ENCODE measurements at regions not wholly inside any gene's neighbourhood (a gene's known extent, or its start where the extent isn't known, plus 50 kb on each side); places are given as distances from the start of the nearest gene placed in this dataset.
"Not testable (repeated sequence)": the region's sequence is repeated elsewhere in the genome, so short reads cannot be mapped to it uniquely, and the experiment has no call there.

- Histone ChIP-seq H3K27me3 (ENCODE audit: control insufficient read depth, insufficient read depth, low read length, poor library complexity, severe bottlenecking) (no peaks in the 10 kb centered on the region), H3K27ac (ENCODE audit: insufficient read depth, low read depth, low read length, poor library complexity, severe bottlenecking) (no peak overlapping the region), H3K36me3 (ENCODE audit: control insufficient read depth, insufficient read depth, low read length) (no peaks in the 10 kb centered on the region), H3K9me3 (ENCODE audit: control insufficient read depth, low read length) (no peaks in the 10 kb centered on the region), H3K4me1 (ENCODE audit: control insufficient read depth, insufficient read depth, low read length) (no peaks in the 10 kb centered on the region), H3K4me3 (ENCODE audit: insufficient read depth, low read depth, low read length) (no peak overlapping the region)
- 100% methylated on average over 2 of the region's 2 CpGs; no CpG with 5 or more reads in 1 of the 2 experiments for WGBS, 2 experiments
Measured at GRCh38 chr18:29373000-29373399, 1196.1 kb upstream of the CDH2 start.

DNA sequence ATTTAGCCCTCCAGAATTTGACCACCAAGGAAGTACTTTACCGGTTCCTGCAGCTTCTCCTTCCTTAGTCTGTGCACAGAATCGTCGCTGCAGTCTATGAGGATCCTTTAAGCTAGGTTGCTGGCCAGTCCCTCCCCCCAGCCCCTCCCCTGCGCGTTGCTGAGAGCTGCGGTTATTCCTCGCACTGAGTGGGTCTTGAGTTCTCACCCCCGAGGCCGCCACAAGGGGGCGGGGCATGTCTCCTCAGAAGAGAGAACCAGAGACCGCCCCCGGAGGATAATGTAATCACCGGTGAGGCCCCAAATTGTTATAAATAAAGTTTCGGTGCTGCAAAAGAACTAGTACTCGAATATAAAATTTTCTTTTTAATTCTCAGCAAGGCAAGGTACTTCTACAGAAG is 1184.9 kb upstream of the CDH2 start:
- 90 to 91% methylated on average over 15 of the region's 15 CpGs for WGBS, 2 experiments
- no peaks in the 10 kb centered on the region for H3K27me3 ChIP-seq (ENCODE audit: control insufficient read depth, insufficient read depth, low read length, poor library complexity, severe bottlenecking)
- no peaks in the 10 kb centered on the region for H3K4me1 ChIP-seq (ENCODE audit: control insufficient read depth, insufficient read depth, low read length)
- no peak overlapping the region for H3K4me3 ChIP-seq (ENCODE audit: insufficient read depth, low read depth, low read length)
- H3K9me3 ChIP-seq (ENCODE audit: control insufficient read depth, low read length) = no peaks in the 10 kb centered on the region
- no peak overlapping the region for H3K27ac ChIP-seq (ENCODE audit: insufficient read depth, low read depth, low read length, poor library complexity, severe bottlenecking)
- no peaks in the 10 kb centered on the region for H3K36me3 ChIP-seq (ENCODE audit: control insufficient read depth, insufficient read depth, low read length)

GRCh38 chr18:29360659-29361058 is 1183.7 kb upstream of the CDH2 start:
- H3K36me3 ChIP-seq (ENCODE audit: control insufficient read depth, insufficient read depth, low read length); H3K9me3 ChIP-seq (ENCODE audit: control insufficient read depth, low read length); H3K4me3 ChIP-seq (ENCODE audit: insufficient read depth, low read depth, low read length); H3K27me3 ChIP-seq (ENCODE audit: control insufficient read depth, insufficient read depth, low read length, poor library complexity, severe bottlenecking); H3K4me1 ChIP-seq (ENCODE audit: control insufficient read depth, insufficient read depth, low read length); H3K27ac ChIP-seq (ENCODE audit: insufficient read depth, low read depth, low read length, poor library complexity, severe bottlenecking): not testable (repeated sequence)
- 85 to 100% methylated on average over 3 to 4 of the region's 4 CpGs for WGBS, 2 experiments

- not testable (repeated sequence) for H3K4me3 ChIP-seq (ENCODE audit: insufficient read depth, low read depth, low read length); H3K27ac ChIP-seq (ENCODE audit: insufficient read depth, low read depth, low read length, poor library complexity, severe bottlenecking); H3K27me3 ChIP-seq (ENCODE audit: control insufficient read depth, insufficient read depth, low read length, poor library complexity, severe bottlenecking); H3K4me1 ChIP-seq (ENCODE audit: control insufficient read depth, insufficient read depth, low read length); H3K9me3 ChIP-seq (ENCODE audit: control insufficient read depth, low read length); H3K36me3 ChIP-seq (ENCODE audit: control insufficient read depth, insufficient read depth, low read length)
Measured at GRCh38 chr18:29359222-29359621, 1182.3 kb upstream of the CDH2 start.

DNA sequence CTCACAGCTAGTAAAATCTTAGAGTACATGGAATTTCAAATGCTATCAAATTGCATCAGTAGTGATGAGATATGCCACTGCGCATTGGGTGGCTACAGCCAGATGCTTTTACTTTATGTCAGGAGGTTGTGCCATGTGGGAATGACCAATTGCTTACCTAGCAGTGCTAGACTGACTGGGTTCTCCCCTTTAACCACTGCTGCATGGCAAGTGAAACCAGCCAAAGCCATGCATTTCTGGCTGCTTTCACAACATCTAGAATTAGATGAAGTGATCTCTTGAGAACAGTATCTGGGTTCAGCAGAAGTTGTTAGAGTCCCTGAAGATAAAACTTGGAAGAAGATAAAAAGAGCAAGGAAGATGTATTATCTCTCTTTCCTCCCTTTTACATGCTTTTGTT is 1174.2 kb upstream of the CDH2 start:
- Histone ChIP-seq H3K27me3 (ENCODE audit: control insufficient read depth, insufficient read depth, low read length, poor library complexity, severe bottlenecking) (no peaks in the 10 kb centered on the region), H3K9me3 (ENCODE audit: control insufficient read depth, low read length) (no peaks in the 10 kb centered on the region), H3K27ac (ENCODE audit: insufficient read depth, low read depth, low read length, poor library complexity, severe bottlenecking) (no peak overlapping the region), H3K4me1 (ENCODE audit: control insufficient read depth, insufficient read depth, low read length) (no peaks in the 10 kb centered on the region), H3K4me3 (ENCODE audit: insufficient read depth, low read depth, low read length) (no peak overlapping the region), H3K36me3 (ENCODE audit: control insufficient read depth, insufficient read depth, low read length) (no peaks in the 10 kb centered on the region)
- 92 to 100% methylated on average over 1 of the region's 1 CpG for WGBS, 2 experiments

DNA sequence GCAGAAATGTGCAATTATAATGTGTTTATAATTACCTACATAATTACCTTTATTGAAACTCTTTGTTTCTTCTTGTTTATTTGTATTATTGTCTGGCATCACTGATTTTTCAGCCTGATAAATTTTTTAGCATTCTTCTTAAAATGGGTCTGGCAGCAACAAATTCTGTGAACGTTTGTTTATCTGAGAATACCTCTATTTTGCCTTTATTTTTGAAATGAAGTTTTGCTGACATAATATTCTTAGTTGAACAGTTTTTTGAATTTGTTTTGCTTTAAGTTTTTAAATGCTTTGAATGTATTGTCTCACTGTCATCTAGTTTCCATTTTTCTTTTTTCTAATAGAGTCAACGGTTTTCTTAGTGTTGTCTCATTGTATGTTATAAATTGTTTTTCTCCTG is 1152.0 kb upstream of the CDH2 start:
- Histone ChIP-seq H3K4me1 (ENCODE audit: control insufficient read depth, insufficient read depth, low read length) (no peaks in the 10 kb centered on the region), H3K9me3 (ENCODE audit: control insufficient read depth, low read length) (no peaks in the 10 kb centered on the region), H3K27me3 (ENCODE audit: control insufficient read depth, insufficient read depth, low read length, poor library complexity, severe bottlenecking) (no peaks in the 10 kb centered on the region), H3K4me3 (ENCODE audit: insufficient read depth, low read depth, low read length) (no peak overlapping the region), H3K27ac (ENCODE audit: insufficient read depth, low read depth, low read length, poor library complexity, severe bottlenecking) (no peak overlapping the region), H3K36me3 (ENCODE audit: control insufficient read depth, insufficient read depth, low read length) (no peaks in the 10 kb centered on the region)
- 89 to 97% methylated on average over 1 to 2 of the region's 2 CpGs for whole genome bisulfite sequencing, 2 experiments

DNA sequence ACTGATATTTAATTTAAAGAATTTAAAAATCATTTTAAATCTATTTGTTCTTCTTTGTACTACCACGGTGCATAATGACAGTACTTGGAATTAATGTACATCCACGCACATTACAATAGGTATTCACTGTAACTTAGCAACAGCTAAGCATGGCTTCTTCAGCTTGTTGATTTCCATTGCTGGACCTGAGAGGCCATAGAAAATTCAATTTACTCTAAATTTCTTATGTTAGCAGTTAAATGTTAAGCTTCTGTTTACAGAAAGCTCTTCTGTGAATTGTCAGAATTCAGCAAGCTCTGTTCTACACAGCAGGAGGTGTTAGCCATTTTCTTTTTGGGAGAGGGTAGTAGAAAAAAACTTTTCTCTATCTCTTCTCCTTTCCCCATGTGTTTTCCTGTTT is 1149.3 kb upstream of the CDH2 start:
- 41 to 54% methylated on average over 2 of the region's 2 CpGs for WGBS, 2 experiments
- Histone ChIP-seq H3K4me3 (ENCODE audit: insufficient read depth, low read depth, low read length) (no peak overlapping the region), H3K9me3 (ENCODE audit: control insufficient read depth, low read length) (no peaks in the 10 kb centered on the region), H3K27ac (ENCODE audit: insufficient read depth, low read depth, low read length, poor library complexity, severe bottlenecking) (no peak overlapping the region), H3K36me3 (ENCODE audit: control insufficient read depth, insufficient read depth, low read length) (no peaks in the 10 kb centered on the region), H3K4me1 (ENCODE audit: control insufficient read depth, insufficient read depth, low read length) (no peaks in the 10 kb centered on the region), H3K27me3 (ENCODE audit: control insufficient read depth, insufficient read depth, low read length, poor library complexity, severe bottlenecking) (no peaks in the 10 kb centered on the region)

DNA sequence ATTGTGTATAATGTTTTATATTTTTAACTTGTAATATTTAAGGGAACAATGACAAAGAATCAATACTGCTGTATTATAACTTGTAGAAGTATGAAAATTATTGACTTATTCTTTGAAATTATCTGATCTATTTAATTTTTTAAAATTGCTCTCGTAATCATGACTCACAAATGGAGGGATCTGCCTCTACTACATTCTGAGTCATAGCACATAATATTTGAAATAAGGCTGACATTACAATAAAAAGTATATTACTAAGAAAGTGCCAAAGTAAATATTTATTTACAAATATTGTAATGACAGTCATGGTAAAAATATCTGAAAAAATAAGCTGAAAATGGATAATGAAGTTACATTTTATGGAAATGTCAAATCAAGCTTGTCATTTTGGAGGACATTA is 1144.6 kb upstream of the CDH2 start:
- no peak overlapping the region for H3K4me3 ChIP-seq (ENCODE audit: insufficient read depth, low read depth, low read length)
- WGBS, 2 experiments = no CpG with 5 or more reads among the region's 1 CpG
- H3K9me3 ChIP-seq (ENCODE audit: control insufficient read depth, low read length) = no peaks in the 10 kb centered on the region
- no peaks in the 10 kb centered on the region for H3K4me1 ChIP-seq (ENCODE audit: control insufficient read depth, insufficient read depth, low read length)
- no peaks in the 10 kb centered on the region for H3K27me3 ChIP-seq (ENCODE audit: control insufficient read depth, insufficient read depth, low read length, poor library complexity, severe bottlenecking)
- no peaks in the 10 kb centered on the region for H3K36me3 ChIP-seq (ENCODE audit: control insufficient read depth, insufficient read depth, low read length)
- H3K27ac ChIP-seq (ENCODE audit: insufficient read depth, low read depth, low read length, poor library complexity, severe bottlenecking) = no peak overlapping the region

GRCh38 chr18:29313312-29313711 is 1136.4 kb upstream of the CDH2 start:
- H3K27ac ChIP-seq (ENCODE audit: insufficient read depth, low read depth, low read length, poor library complexity, severe bottlenecking) = no peak overlapping the region
- no peaks in the 10 kb centered on the region for H3K9me3 ChIP-seq (ENCODE audit: control insufficient read depth, low read length)
- no peaks in the 10 kb centered on the region for H3K4me1 ChIP-seq (ENCODE audit: control insufficient read depth, insufficient read depth, low read length)
- H3K27me3 ChIP-seq (ENCODE audit: control insufficient read depth, insufficient read depth, low read length, poor library complexity, severe bottlenecking) = no peaks in the 10 kb centered on the region
- H3K4me3 ChIP-seq (ENCODE audit: insufficient read depth, low read depth, low read length) = no peak overlapping the region
- WGBS, 2 experiments = 88 to 100% methylated on average over 1 of the region's 1 CpG
- no peaks in the 10 kb centered on the region for H3K36me3 ChIP-seq (ENCODE audit: control insufficient read depth, insufficient read depth, low read length)

- no peaks in the 10 kb centered on the region for H3K27me3 ChIP-seq (ENCODE audit: control insufficient read depth, insufficient read depth, low read length, poor library complexity, severe bottlenecking)
- H3K9me3 ChIP-seq (ENCODE audit: control insufficient read depth, low read length) = no peaks in the 10 kb centered on the region
- no peaks in the 10 kb centered on the region for H3K36me3 ChIP-seq (ENCODE audit: control insufficient read depth, insufficient read depth, low read length)
- H3K27ac ChIP-seq (ENCODE audit: insufficient read depth, low read depth, low read length, poor library complexity, severe bottlenecking) = no peak overlapping the region
- no peak overlapping the region for H3K4me3 ChIP-seq (ENCODE audit: insufficient read depth, low read depth, low read length)
- WGBS, 2 experiments = 95 to 98% methylated on average over 2 of the region's 2 CpGs
- no peaks in the 10 kb centered on the region for H3K4me1 ChIP-seq (ENCODE audit: control insufficient read depth, insufficient read depth, low read length)
Measured at GRCh38 chr18:29311580-29311979, 1134.7 kb upstream of the CDH2 start.

GRCh38 chr18:29309366-29309765 is 1132.4 kb upstream of the CDH2 start:
- 100% methylated on average over 1 of the region's 1 CpG; no CpG with 5 or more reads in 1 of the 2 experiments for WGBS, 2 experiments

More at GRCh38 chr18:29309366-29309765, 1132.4 kb upstream of the CDH2 start:
- H3K4me3 ChIP-seq (ENCODE audit: insufficient read depth, low read depth, low read length) = no peak overlapping the region
- H3K9me3 ChIP-seq (ENCODE audit: control insufficient read depth, low read length) = no peaks in the 10 kb centered on the region
- H3K27me3 ChIP-seq (ENCODE audit: control insufficient read depth, insufficient read depth, low read length, poor library complexity, severe bottlenecking) = no peaks in the 10 kb centered on the region
- no peak overlapping the region for H3K27ac ChIP-seq (ENCODE audit: insufficient read depth, low read depth, low read length, poor library complexity, severe bottlenecking)
- H3K4me1 ChIP-seq (ENCODE audit: control insufficient read depth, insufficient read depth, low read length) = no peaks in the 10 kb centered on the region
- H3K36me3 ChIP-seq (ENCODE audit: control insufficient read depth, insufficient read depth, low read length) = no peaks in the 10 kb centered on the region
